Neural cell (in vitro differentiated cells): ENCODE measurements at regions not wholly inside any gene's neighbourhood (a gene's known extent, or its start where the extent isn't known, plus 50 kb on each side); places are given as distances from the start of the nearest gene placed in this dataset.

Source experiments
- H2AFZ ChIP-seq: fragments of 200-600, 300-800 bp; sonication (generic), shearing (Covaris generic); 2 replicates; pipeline ENCODE4 v1.6.0; 2014; ENCODE audit warnings: low read depth, mild to moderate bottlenecking, antibody characterized with exemption, low read length, moderate library complexity
- H3F3A ChIP-seq: fragments of 200-600 bp; shearing (Covaris generic); 2 replicates; pipeline ENCODE4 v1.6.1; 2016; ENCODE audit warnings: mild to moderate bottlenecking, moderate library complexity, mixed read lengths, antibody characterized with exemption, low read length; ENCODE audit not compliant: insufficient read depth, poor library complexity, severe bottlenecking
- H3K27ac ChIP-seq: fragments of 200-600, 300-800 bp; sonication (generic), shearing (Covaris generic); 2 replicates; pipeline ENCODE4 v1.5.1; 2014; ENCODE audit warnings: mild to moderate bottlenecking, low read length, moderate library complexity
- H3K27me3 ChIP-seq: fragments of 300-800, 200-600 bp; sonication (generic), shearing (Covaris generic); 2 replicates; pipeline ENCODE4 v1.6.0; 2014; ENCODE audit warnings: mild to moderate bottlenecking, low read depth, low read length, moderate library complexity; ENCODE audit not compliant: insufficient read depth
- H3K36me3 ChIP-seq: fragments of 300-800, 200-600 bp; sonication (generic), shearing (Covaris generic); 2 replicates; pipeline ENCODE4 v1.5.1; 2014; ENCODE audit warnings: mild to moderate bottlenecking, antibody characterized with exemption, low read length, moderate library complexity; ENCODE audit not compliant: insufficient read depth
- H3K4me2 ChIP-seq: fragments of 300-800, 200-600 bp; sonication (generic), shearing (Covaris generic); 2 replicates; pipeline ENCODE4 v1.6.0; 2014; ENCODE audit warnings: mild to moderate bottlenecking, low read length
- H3K4me3 ChIP-seq: fragments of 300-800, 200-600 bp; sonication (generic), shearing (Covaris generic); 2 replicates; pipeline ENCODE4 v1.5.1; 2014; ENCODE audit warnings: mild to moderate bottlenecking, low read length, moderate library complexity
- H3K79me2 ChIP-seq: fragments of 200-600 bp; shearing (Covaris generic); replicated peaks from 2 replicates; pipeline ENCODE4 v1.6.0; 2014; ENCODE audit warnings: mild to moderate bottlenecking, low read length, moderate library complexity; ENCODE audit not compliant: insufficient read depth
- H3K9ac ChIP-seq: fragments of 300-800, 200-600 bp; sonication (generic), shearing (Covaris generic); 2 replicates; pipeline ENCODE4 v1.6.1; 2016; ENCODE audit warnings: mild to moderate bottlenecking, low read length, mixed read lengths
- H3K9me2 ChIP-seq: fragments of 200-600 bp; shearing (Covaris generic); 2 replicates; pipeline ENCODE4 v1.6.1; 2016; ENCODE audit warnings: mild to moderate bottlenecking, low read length, mixed read lengths; ENCODE audit not compliant: insufficient read depth
- H3K9me3 ChIP-seq: fragments of 200-600, 300-800 bp; sonication (generic), shearing (Covaris generic); 2 replicates; pipeline ENCODE4 v1.6.1; 2016; ENCODE audit warnings: mild to moderate bottlenecking, mixed run types, low read length, moderate library complexity, mixed read lengths
- H4K20me1 ChIP-seq: fragments of 200-600 bp; shearing (Covaris generic); 2 replicates; pipeline ENCODE4 v1.6.1; 2016; ENCODE audit warnings: mild to moderate bottlenecking, mixed run types; ENCODE audit not compliant: insufficient read depth
- CTCF ChIP-seq: fragments of 450-650 bp; IDR thresholded peaks from 2 replicates; pipeline ENCODE4 v1.5.1; 2014; ENCODE audit warnings: antibody characterized with exemption, mild to moderate bottlenecking, moderate library complexity; ENCODE audit not compliant: poor library complexity, severe bottlenecking
- EP300 ChIP-seq: fragments of 450-650 bp; conservative IDR thresholded peaks from 2 replicates; pipeline ENCODE4 v1.6.1; 2014; ENCODE audit warnings: antibody characterized with exemption, mild to moderate bottlenecking, moderate library complexity; ENCODE audit not compliant: poor library complexity, severe bottlenecking
- EZH2 ChIP-seq: fragments of 200-600, 300-800 bp; shearing (Covaris generic), sonication (generic); IDR thresholded peaks from 2 replicates; pipeline ENCODE4 v1.6.1; 2014; ENCODE audit warnings: antibody characterized with exemption, low read length, borderline replicate concordance, mild to moderate bottlenecking; ENCODE audit not compliant: insufficient read depth, poor library complexity, severe bottlenecking
- MXI1 ChIP-seq: fragments of 450-650 bp; conservative IDR thresholded peaks from 2 replicates; pipeline ENCODE4 v1.6.1; 2014; ENCODE audit warnings: antibody characterized with exemption, mild to moderate bottlenecking; ENCODE audit not compliant: poor library complexity, severe bottlenecking
- POLR2AphosphoS5 ChIP-seq: IDR thresholded peaks from 2 replicates; pipeline ENCODE4 v1.6.1; 2012
- RAD21 ChIP-seq: fragments of 450-650 bp; conservative IDR thresholded peaks from 2 replicates; pipeline ENCODE4 v1.6.1; 2014; ENCODE audit warnings: antibody characterized with exemption, mild to moderate bottlenecking, moderate library complexity
- REST ChIP-seq: IDR thresholded peaks from 2 replicates; pipeline ENCODE4 v1.6.1; 2012; ENCODE audit warnings: borderline replicate concordance
- SMC3 ChIP-seq: fragments of 450-650 bp; conservative IDR thresholded peaks from 2 replicates; pipeline ENCODE4 v1.6.1; 2014; ENCODE audit warnings: antibody characterized with exemption, mild to moderate bottlenecking, moderate library complexity; ENCODE audit not compliant: poor library complexity
- TAF1 ChIP-seq: IDR thresholded peaks from 2 replicates; pipeline ENCODE4 v1.6.1; 2012; ENCODE audit warnings: low read depth

- Histone ChIP-seq H3K27ac (no peak overlapping the region), H3F3A (no peaks in the 10 kb centered on the region), H2AFZ (no peak overlapping the region), H3K36me3 (no peaks in the 10 kb centered on the region), H3K9me2 (no peaks in the 10 kb centered on the region), H4K20me1 (no peaks in the 10 kb centered on the region), H3K9ac (no peak overlapping the region), H3K79me2 (no peaks in the 10 kb centered on the region), H3K4me3 (no peak overlapping the region), H3K9me3 (no peaks in the 10 kb centered on the region), H3K27me3 (no peaks in the 10 kb centered on the region), H3K4me2 (no peak overlapping the region)
- TF ChIP-seq REST, result no peak
- no peak for TF ChIP-seq MXI1
- TF ChIP-seq CTCF, result no peak
- TF ChIP-seq POLR2AphosphoS5, result no peak
- TF ChIP-seq RAD21, result no peak
- TF ChIP-seq SMC3, result no peak
- TF ChIP-seq EZH2, result no peak
- TF ChIP-seq EP300, result no peak
- TF ChIP-seq TAF1, result no peak
These were observed 123.7 kb downstream of the COX18 start for GRCh38 chr4:72945719-72946336.

GRCh38 chr4:72942565-72942964, 127.0 kb downstream of the COX18 start:
- Histone ChIP-seq H3K4me2 (no peak overlapping the region), H3K27me3 (no peaks in the 10 kb centered on the region), H4K20me1 (no peaks in the 10 kb centered on the region), H3K4me3 (no peak overlapping the region), H2AFZ (no peak overlapping the region), H3K9ac (no peak overlapping the region), H3K9me2 (no peaks in the 10 kb centered on the region), H3K9me3 (no peaks in the 10 kb centered on the region), H3K36me3 (no peaks in the 10 kb centered on the region), H3F3A (no peaks in the 10 kb centered on the region), H3K27ac (no peak overlapping the region), H3K79me2 (no peaks in the 10 kb centered on the region)
- no peak for TF ChIP-seq REST
- TF ChIP-seq RAD21, result no peak
- TF ChIP-seq TAF1, result no peak
- TF ChIP-seq EZH2, result no peak
- no peak for TF ChIP-seq EP300
- no peak for TF ChIP-seq CTCF
- TF ChIP-seq SMC3, result no peak
- TF ChIP-seq MXI1, result no peak
- no peak for TF ChIP-seq POLR2AphosphoS5
